ENCODE measurements at regions not wholly inside any gene's neighbourhood (a gene's known extent, or its start where the extent isn't known, plus 50 kb on each side); places are given as distances from the start of the nearest gene placed in this dataset.

- Histone ChIP-seq H3K9ac (ENCODE audit: low read length) (no peak overlapping the region), H3K4me2 (ENCODE audit: low read length) (no peak overlapping the region), H3K9me3 (ENCODE audit: insufficient read depth, low read length) (no peaks in the 10 kb centered on the region), H3K36me3 (replicated peaks; ENCODE audit: low read depth, low read length) (no peaks in the 10 kb centered on the region), H2AFZ (ENCODE audit: low read depth, low read length) (no peak overlapping the region), H3K27me3 (ENCODE audit: low read depth, low read length) (no peaks in the 10 kb centered on the region), H3K79me2 (ENCODE audit: low read length) (no peaks in the 10 kb centered on the region), H4K20me1 (ENCODE audit: insufficient read depth, low read length) (no peaks in the 10 kb centered on the region), H3K27ac (ENCODE audit: low read length) (no peak overlapping the region), H3K4me3 (ENCODE audit: low read length) (no peak overlapping the region), H3K4me1 (ENCODE audit: low read length) (peaks cover 2% of the 10 kb centered on the region)
- TF ChIP-seq EZH2phosphoT487 (IDR thresholded peaks at IDR 0.05; ENCODE audit: low read depth) = no peak
- no peak for TF ChIP-seq CTCF (IDR thresholded peaks at IDR 0.05; ENCODE audit: low read depth, low read length)
Measured at GRCh38 chr3:94665922-94666321, 603.1 kb downstream of the NSUN3 start.

GRCh38 chr3:94671078-94671477 lies 608.2 kb downstream of the NSUN3 start:
- H2AFZ ChIP-seq (ENCODE audit: low read depth, low read length) = no peak overlapping the region
- TF ChIP-seq EZH2phosphoT487 (IDR thresholded peaks at IDR 0.05; ENCODE audit: low read depth) = no peak
- H3K79me2 ChIP-seq (ENCODE audit: low read length) = no peaks in the 10 kb centered on the region
- no peaks in the 10 kb centered on the region for H3K36me3 ChIP-seq (replicated peaks; ENCODE audit: low read depth, low read length)
- H3K4me3 ChIP-seq (ENCODE audit: low read length) = 0 out of 2 replicates have a peak overlapping the region, but pooled peaks have one; percentile 13
- no peaks in the 10 kb centered on the region for H3K27me3 ChIP-seq (ENCODE audit: low read depth, low read length)
- peaks cover 10% of the 10 kb centered on the region for H3K4me1 ChIP-seq (ENCODE audit: low read length)
- H3K9ac ChIP-seq (ENCODE audit: low read length) = no peak overlapping the region
- H4K20me1 ChIP-seq (ENCODE audit: insufficient read depth, low read length) = no peaks in the 10 kb centered on the region
- H3K27ac ChIP-seq (ENCODE audit: low read length) = peak overlapping the region; percentile 65
- no peaks in the 10 kb centered on the region for H3K9me3 ChIP-seq (ENCODE audit: insufficient read depth, low read length)
- peak overlapping the region; percentile 49 for H3K4me2 ChIP-seq (ENCODE audit: low read length)

GRCh38 chr3:94673876-94674275 lies 611.0 kb downstream of the NSUN3 start:
- Histone ChIP-seq H3K4me3 (ENCODE audit: low read length) (no peak overlapping the region), H3K9me3 (ENCODE audit: insufficient read depth, low read length) (no peaks in the 10 kb centered on the region; the same call in 1 of the 2 replicates), H3K4me1 (ENCODE audit: low read length) (peaks cover 12% of the 10 kb centered on the region), H2AFZ (ENCODE audit: low read depth, low read length) (no peak overlapping the region), H3K9ac (ENCODE audit: low read length) (no peak overlapping the region), H3K27me3 (ENCODE audit: low read depth, low read length) (no peaks in the 10 kb centered on the region), H4K20me1 (ENCODE audit: insufficient read depth, low read length) (no peaks in the 10 kb centered on the region), H3K36me3 (replicated peaks; ENCODE audit: low read depth, low read length) (no peaks in the 10 kb centered on the region), H3K4me2 (ENCODE audit: low read length) (no peak overlapping the region), H3K79me2 (ENCODE audit: low read length) (no peaks in the 10 kb centered on the region), H3K27ac (ENCODE audit: low read length) (no peak overlapping the region)
- no peak for TF ChIP-seq EZH2phosphoT487 (IDR thresholded peaks at IDR 0.05; ENCODE audit: low read depth)
- no peak for TF ChIP-seq CTCF (IDR thresholded peaks at IDR 0.05; ENCODE audit: low read depth, low read length)

GRCh38 chr3:94686208-94686607 lies 623.3 kb downstream of the NSUN3 start:
- H4K20me1 ChIP-seq (ENCODE audit: insufficient read depth, low read length) = no peaks in the 10 kb centered on the region
- H3K79me2 ChIP-seq (ENCODE audit: low read length) = no peaks in the 10 kb centered on the region
- H3K27me3 ChIP-seq (ENCODE audit: low read depth, low read length) = no peaks in the 10 kb centered on the region
- H2AFZ ChIP-seq (ENCODE audit: low read depth, low read length) = no peak overlapping the region
- no peak overlapping the region for H3K9ac ChIP-seq (ENCODE audit: low read length)
- H3K9me3 ChIP-seq (ENCODE audit: insufficient read depth, low read length) = no peaks in the 10 kb centered on the region
- peaks cover 2% of the 10 kb centered on the region for H3K36me3 ChIP-seq (replicated peaks; ENCODE audit: low read depth, low read length)
- H3K4me1 ChIP-seq (ENCODE audit: low read length) = no peaks in the 10 kb centered on the region
- H3K4me2 ChIP-seq (ENCODE audit: low read length) = no peak overlapping the region
- no peak overlapping the region for H3K4me3 ChIP-seq (ENCODE audit: low read length)
- TF ChIP-seq EZH2phosphoT487 (IDR thresholded peaks at IDR 0.05; ENCODE audit: low read depth) (no peak), CTCF (IDR thresholded peaks at IDR 0.05; ENCODE audit: low read depth, low read length) (no peak)
- H3K27ac ChIP-seq (ENCODE audit: low read length) = no peak overlapping the region
